Fibroblast of the conjunctiva (primary cell): ENCODE measurements at regions not wholly inside any gene's neighbourhood (a gene's known extent, or its start where the extent isn't known, plus 50 kb on each side); places are given as distances from the start of the nearest gene placed in this dataset.
"Not testable (repeated sequence)": the region's sequence is repeated elsewhere in the genome, so short reads cannot be mapped to it uniquely, and the experiment has no call there.

Experiments used
- DNase-seq: peaks from one replicate; pipeline ENCODE4 v3.0.0-alpha.2; 2010; ENCODE audit warnings: low read depth

DNA sequence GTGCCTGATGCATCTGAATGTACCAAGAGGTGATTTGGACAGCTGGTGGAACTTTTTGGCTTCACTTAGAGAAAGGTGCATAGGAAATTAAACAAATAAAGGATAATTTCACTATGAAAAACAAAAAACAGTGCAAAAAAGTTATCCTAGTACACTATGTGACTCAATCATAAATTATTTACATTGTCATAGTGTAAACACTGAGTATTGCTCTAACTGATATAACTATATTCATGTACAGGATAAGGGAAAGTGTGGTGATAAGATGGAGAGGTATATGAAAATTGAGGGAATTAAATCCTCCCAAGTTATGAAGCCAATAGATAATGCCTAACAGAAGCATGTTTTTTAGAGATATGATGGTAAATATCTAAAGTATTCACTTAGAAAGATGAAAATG, 50.2 kb upstream of the CPNE4 start:
- no peak for DNase-seq

DNA sequence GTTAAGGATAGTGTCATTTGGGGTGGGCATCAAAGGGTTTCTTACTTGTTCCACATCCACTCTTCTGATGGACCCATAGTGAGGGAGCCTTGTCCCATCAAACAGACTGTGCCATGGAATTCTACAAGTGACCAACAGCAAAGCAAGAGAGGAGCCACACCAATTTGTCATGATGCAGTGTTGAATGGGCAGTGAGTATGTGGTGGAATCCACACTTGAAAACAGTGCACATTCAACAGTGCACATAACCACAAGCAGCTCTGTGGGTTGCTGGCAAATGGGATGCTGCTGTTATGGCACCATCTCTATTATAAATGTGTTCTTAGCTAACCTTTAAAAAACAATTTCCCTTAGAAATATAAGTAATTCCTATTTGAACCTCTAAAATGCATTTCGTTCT, 52.5 kb upstream of the CPNE4 start:
- no peak for DNase-seq

DNA sequence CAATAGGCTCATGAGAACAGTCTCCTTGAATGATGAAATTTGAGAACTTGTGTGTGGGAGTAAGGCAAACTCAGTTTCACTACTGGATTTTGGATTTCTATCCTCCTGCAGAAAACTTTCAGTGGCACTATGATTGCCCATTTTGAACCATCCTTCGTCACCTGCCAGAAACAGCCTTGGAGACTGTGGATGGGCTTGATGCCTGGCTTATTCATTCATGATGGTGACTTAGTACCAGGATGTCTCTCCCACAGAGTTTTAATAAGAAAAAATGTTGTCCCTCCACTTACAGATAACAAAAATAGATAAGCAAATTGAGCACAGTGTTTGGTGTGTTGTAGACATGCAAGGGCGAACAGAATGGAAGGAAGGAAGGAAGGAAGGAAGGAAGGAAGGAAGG, 53.5 kb upstream of the CPNE4 start:
- DNase-seq: no peak

DNA sequence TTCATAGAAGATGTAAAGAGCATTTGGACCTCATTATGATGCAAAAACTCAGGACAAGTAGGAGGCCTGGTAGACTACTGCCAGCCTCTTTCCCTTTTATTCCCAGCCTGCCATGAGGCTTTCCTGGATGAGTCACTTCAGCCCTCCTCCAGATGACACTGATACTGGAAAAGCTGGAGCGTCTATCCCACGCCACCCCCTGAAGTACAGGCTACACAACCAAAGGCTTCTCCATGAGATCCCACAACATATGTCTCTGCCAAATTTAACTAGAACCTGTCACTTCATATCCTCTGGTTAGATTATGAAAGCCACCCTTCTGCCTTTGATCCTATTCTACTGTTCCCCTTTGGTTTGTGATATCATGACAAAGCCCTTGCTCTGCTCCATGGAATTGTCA, 56.1 kb upstream of the CPNE4 start:
- DNase-seq: no peak

DNA sequence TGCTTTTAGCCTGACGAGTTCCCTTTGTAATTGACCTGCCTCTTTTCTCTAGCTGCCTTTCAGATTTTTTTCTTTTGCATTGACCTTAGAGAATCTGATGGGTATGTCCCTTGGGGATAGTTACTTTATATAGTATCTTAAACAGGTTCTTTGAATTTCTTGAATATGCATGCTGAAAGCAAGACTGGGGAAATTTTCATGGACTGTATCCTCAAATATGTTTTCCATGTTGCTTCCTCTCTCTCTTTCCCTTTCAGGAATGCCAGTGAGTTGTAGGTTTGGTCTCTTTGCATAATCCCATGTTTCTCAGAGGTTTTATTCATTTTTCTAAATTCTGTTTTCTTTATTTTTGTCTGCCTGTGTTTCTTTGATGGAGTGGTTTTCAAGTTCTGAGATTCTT, 81.8 kb upstream of the CPNE4 start:
- DNase-seq: no peak

DNA sequence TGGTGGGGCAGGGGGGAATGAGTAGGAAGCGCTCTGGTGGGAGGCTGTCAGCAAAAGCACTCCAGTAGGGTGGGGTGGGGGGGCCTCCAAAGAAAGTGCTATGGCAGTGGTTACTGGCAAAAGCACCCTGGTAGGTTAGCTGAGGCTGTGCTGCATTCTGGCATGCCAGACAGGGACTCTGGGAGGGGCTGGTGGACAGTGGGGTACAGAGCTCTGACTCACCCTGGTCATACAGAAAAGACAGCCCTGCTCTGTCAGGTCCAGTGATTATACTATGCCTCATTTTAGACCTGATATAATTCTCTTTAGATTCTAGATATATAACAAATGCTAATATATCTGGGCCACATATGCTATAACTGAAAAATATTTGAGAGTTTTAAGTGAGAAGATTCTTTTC, 82.8 kb upstream of the CPNE4 start:
- DNase-seq: no peak

DNA sequence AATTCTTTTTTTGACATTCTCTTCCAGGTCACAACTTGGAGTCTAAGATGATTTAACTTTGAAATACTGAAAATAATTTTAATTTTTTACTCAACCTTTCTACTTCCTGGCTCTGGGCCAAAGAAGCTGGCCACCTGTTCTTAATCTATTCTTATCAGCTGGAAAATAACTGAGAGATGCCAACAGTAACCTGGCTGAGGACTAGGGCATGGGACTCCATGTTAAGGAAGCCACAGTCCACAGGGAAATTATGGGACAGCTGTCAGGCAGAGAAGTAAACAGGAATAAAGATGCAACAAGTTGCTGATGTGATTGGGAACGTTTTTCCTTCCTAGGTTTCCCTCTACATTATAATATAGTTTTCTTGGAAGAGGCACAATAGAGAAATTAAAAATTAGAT, 84.7 kb upstream of the CPNE4 start:
- DNase-seq: no peak

DNA sequence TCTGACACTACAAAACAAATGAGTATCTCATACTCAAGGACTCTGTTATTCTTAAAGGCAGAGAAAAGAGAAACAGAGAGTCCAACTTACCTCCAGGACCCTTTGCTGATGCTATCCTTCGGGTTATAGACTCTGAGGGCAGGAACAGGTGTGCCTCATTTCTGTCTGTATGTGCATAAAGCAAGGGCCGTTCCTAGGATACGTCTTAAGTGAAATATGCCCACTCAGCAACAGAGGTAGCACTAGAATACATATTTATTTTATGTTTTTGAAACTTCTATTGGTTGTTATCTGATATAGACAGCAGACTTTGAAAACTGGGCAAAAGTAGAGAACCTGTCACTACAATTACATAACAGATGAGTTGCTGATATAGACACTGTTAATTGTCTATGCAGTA, 89.3 kb upstream of the CPNE4 start:
- DNase-seq: no peak

DNA sequence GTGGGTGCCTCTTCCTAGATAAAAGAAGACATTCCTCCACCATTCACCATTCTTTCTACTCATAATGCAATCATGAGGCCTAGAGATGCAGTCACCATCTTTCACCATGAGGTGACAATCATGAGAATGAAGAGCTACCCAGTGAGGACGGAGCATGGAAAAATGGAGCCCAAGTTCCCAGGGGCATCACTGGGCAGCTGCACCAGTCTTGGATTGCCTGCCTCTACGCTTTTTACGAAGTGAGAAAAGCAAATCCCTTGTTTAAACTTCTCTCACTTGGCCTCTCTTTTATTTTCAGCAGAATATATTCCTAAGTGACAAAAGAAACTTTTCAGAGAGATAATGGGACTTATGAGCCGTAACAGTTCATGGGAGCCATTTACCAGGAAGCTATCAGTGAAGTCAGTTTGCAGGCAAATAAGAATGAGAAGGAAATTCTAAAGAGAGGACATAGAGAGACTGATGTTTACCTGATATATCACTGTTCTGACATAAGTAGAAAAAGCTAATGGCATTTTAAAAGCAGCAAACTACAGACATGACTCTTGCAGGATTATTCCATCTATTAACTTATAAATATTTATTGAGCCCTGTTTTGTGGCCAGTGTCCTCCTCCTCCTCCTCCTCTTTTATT, 90.0 kb upstream of the CPNE4 start:
- DNase-seq: no peak

DNA sequence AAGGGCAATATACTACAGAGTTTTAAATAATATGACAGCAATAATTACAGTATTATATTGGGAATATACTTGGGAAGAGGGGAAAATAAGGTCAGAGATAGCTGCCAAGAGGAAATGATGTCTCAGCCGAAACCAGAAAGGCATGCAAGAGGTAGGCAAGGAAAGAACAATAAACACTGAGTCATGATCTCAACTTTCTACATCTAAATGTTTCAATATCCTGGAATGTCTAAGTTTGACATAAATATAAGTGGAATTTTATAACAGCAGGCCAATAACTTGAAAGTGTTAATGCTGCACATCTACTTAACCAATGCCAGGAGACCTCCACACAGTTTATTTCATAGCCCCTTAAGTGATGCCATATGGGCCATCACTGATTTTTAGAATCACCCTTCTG, 99.8 kb upstream of the CPNE4 start:
- peak; percentile 69 for DNase-seq

DNA sequence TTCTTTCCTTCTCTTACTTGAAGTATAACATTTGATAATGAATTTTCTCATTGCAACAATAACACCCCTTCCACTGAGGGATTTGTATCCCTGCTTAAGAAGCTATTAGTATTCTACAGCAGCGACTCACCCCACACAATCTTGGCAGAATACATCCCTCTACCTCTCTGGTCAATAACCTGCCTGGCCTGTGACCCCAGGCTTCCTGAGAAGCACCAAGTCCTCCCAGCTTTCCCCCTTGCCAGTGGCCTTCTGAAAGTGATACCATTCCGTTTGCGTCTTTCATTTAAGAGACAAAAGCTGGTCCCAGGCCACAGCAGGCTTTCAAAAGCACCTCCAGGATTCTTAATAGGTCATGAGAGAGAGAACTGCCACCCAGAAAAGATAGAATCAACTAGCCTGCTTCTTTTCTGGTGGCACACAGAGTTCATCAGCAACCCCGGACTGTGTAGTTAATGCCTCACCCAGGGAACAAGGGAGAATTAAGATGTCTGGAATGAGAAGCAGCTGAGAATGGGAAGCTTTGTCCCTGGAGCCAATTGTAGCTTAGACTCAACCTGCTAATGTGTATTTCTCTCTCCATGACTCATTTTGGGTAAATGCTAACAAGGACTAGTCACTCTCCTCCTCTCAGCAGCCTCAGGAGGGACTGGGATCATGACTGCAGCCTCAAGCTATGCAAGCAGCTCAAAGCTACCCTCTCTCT, 101.0 kb upstream of the CPNE4 start:
- DNase-seq: peak; percentile 90

DNA sequence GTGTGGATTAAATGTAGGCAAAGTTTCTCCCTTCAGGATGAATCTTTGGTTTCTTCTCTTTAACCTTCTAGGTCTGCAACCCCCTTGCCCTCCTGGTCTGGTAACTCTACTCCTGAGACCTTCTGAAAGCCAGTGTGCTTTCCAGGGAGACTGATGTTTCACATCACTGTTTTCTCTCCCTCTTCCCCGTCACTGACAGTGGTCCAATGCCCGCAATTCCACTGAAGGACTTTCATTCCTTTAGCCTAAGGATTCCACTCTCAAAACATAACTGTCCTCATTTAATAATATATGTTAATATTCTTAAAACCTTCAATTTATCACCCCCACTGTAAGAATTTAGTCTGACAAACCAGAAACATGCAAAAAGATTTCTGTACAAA, 101.5 kb upstream of the CPNE4 start:
- DNase-seq: no peak

DNA sequence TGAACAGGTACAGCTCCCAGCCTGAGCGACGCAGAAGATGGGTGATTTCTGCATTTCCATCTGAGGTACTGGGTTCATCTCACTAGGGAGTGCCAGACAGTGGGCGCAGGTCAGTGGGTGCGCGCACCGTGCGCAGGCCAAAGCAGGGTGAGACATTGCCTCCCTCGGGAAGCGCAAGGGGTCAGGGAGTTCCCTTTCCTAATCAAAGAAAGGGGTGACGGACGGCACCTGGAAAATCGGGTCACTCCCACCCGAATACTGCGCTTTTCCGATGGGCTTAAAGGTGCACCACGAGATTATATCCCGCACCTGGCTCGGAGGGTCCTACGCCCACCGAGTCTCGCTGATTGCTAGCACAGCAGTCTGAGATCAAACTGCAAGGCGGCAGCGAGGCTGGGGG, 102.1 kb upstream of the CPNE4 start:
- DNase-seq: not testable (repeated sequence)

DNA sequence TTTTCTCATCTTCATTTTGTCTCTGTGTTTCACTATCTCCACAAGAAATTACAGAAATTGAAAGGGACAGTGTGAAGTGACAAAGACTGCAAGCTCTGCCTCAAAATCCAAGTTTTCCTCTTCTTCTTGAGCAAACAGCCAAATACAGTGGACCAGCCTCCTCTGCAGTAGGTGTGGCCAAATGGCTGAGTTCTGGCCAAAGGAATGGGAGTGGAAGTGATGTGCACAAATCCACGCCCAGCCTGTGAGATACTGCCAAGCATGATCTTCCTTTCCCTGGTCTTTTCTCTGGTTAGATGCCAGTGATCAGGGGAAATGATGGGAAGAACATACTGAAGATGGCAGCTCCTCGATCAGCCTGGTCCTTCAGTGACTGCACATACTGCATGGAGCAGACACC, 111.0 kb upstream of the CPNE4 start:
- DNase-seq: peak; percentile 20

DNA sequence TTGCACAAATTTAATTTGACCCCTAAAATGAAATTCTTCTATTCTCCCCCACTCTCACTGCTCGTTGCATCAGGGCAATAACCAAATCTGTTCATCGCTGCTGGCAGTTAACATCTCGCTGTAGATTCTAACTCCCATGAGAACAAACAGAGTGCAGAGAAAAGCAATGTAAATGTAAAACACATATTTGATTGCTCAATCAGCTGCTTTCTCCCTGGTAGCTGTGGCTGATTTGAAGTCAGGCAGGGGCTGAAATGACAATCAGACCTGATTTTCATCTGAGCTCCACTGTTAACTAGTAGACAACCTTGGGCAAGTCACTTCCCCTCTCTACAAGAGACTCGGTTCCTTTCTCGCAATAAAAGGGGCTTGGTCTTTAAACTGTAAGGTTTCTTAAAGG, 119.8 kb upstream of the CPNE4 start:
- no peak for DNase-seq

DNA sequence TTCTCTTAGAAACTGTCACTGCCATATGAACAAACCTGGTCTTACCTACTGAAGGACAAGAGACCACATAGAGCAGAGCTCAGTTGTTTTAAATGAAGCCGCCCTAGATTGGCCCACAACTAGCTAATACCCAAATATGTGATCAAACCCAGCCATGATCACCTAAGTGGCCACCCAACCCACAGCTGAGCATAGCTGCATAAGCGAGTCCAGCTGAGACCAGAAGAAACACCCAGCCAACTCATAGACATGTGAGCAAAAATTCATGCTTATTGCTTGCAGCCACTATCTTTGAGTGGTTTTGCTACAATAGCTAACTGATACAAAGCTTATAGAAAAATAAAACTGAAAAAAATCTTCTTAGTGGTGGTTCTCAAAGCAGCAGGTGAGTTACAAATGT, 124.3 kb upstream of the CPNE4 start:
- DNase-seq: no peak

DNA sequence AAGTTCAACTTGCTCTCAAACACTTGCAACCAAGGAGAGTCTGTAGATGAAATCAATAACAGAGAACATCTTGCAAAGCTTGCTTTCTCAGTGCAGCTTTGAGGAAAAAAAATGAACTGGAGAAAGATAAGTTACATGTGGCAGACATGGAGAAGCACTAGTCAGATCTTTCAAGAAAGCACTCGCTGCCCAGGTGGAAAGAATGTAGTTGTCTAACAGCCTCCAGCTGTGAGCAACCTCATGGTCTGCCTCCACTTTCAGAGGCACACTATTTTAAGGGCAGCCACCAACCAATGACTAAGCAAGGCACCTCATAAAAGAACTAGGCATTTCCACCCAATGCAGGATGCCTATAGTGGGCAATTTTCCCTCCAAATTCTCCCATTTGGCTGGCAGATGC, 125.4 kb upstream of the CPNE4 start:
- DNase-seq: no peak

DNA sequence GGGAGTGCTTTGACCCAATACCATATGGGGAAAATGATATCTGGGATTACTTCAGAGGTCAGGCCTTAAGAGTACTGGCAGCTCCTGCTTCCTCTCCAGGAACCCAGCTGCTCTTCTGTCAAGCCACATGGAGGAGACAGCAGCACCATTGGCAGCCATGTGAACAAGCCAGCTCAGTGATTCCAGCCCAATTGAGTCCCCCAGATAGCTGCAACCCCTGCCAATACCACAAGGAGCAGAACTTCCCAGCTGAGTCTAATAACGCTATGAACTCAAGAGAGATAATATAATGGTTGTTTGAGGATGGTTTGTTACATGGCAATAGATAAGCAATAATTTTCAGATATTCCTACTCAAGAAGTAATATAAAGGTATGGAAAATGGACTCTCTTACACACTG, 126.8 kb upstream of the CPNE4 start:
- no peak for DNase-seq

DNA sequence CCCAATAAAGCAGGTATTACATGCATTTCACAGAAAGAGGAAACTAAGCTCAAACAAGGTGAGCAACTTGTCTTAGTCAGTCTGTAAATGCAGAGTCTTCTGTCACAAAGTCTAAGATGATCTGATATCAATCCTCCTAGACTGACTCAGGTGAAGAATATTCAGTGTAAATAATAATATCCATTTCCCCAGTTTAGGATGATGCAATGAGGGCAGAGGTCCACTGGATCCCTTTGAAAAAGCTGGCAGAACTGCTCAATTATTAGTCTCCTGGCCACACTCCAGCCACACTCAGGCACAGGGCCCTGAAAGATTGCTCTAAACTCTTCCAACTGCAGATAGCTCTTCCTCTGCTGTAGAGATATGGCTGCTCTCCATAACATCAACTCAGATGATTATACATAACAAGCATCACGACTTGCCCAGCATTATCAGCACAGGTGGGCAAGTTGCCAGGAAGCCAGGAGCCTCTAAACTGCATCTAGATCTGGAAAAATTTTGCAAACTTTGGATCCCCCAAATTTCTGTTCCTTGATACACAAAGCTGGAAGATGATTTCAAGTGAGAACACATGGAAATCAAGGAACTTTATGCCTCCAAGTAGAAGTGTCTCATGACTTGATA, 129.8 kb upstream of the CPNE4 start:
- DNase-seq: peak; percentile 5

DNA sequence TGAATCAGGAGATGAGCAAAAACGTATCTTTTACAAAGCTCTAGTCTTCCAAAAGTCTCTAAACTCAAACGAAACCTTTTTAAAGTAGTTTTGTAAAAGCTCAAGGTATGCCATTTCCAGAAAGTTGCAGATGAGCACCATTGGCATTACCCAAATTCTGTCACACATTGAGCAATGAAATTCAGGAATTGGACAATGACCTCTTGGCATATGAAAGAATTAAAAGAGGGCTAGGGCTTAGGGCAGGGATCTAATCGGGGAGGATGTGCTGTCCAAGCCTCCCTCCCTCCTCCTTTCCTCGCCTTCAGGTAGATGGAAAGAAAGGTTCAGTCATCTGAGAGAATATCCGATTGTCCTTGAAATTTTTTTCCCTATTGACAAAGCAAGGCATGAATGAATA, 133.1 kb upstream of the CPNE4 start:
- no peak for DNase-seq

DNA sequence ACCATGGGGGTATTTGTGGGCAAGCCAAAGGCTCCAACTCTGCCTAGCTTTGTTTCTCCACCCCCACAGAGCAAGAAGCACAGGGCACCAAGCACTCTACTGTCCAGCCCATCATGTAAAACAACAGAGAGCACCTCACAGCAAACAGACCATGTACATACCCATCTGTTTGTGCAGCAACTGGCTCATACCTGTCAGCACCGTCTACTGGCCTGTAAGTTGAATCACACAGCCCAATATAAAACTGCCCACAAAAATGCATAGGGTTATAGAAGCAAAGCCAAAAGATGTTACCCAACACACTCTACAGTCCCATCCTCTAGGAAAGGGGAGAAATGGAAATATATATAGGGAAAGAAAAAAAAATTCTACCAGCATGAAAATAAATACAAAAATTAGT, 139.7 kb upstream of the CPNE4 start:
- DNase-seq: no peak

DNA sequence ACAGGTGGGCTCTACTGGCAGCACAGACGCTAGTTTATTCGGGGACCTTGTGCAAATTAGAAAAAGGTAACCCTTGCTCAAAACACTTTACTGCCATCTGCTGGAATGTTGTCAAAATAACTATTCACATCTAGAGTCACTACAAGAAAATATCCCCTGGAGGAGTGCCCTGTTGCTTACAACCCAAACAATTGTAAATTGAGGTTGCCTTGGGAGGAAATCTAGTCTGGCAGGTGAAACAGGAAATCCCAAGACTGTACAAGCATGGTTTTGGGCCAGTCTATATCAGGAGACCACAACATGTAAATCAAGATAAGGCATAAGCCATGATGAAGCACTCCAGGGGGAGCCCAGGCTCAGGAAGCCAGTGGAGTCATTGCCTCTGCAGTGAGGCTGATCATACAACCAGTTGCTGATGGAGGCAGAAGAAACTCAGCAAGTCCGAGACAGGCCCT, 136.8 kb upstream of the ACP3 start:
- DNase-seq: peak; percentile 47

DNA sequence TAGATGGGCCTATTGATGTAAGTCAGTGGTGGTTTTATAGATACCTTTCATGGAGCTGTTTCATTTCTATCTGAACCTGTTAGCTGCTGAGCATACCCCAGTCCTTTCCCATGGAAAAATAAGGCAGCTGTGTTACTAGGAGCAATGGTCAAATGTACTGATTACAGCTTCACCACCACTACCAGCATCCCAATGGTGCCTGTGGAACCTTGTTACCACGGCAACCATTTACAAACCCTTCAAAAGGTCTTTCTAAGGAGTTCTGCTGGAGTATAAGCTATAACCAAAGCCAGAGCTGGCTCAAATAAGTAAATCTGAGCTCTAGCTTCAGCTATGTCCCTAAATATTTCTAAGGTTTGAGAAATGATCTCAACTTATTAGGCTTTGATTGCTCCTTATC, 133.4 kb upstream of the ACP3 start:
- DNase-seq: no peak

DNA sequence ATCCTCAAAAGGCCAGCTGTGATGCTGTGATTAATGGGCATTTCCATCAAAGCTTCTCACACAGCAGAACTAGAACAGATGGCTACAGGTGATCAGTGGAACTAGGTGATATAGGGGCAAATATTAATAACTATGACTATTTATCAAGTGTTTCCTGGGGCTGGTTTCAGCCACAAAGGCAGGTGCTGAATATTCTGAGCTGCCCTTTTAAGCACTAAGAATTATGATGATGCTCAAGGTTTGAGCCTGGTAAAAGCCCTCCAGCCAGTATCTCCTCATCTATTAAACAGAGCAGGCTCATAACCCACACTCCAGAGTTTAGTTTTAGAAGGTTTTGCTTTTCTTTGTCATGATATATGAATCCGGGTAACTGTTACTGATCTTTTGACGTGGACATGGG, 129.5 kb upstream of the ACP3 start:
- no peak for DNase-seq
